ENCODE measurements at regions not wholly inside any gene's neighbourhood (a gene's known extent, or its start where the extent isn't known, plus 50 kb on each side); places are given as distances from the start of the nearest gene placed in this dataset.
"Not testable (repeated sequence)": the region's sequence is repeated elsewhere in the genome, so short reads cannot be mapped to it uniquely, and the experiment has no call there.

- peak in 2 of 6 experiments; percentile 20 to 26 for TF ChIP-seq CTCF (IDR thresholded peaks at IDR 0.05)
- not testable (repeated sequence) for TF ChIP-seq POLR2A (IDR thresholded peaks at IDR 0.05)
These were observed 693.1 kb downstream of the CDY1 start for GRCh38 chrY:26315065-26315464.
